Stimulated activated CD8-positive, alpha-beta memory T cell treated with anti-CD3 and anti-CD28 coated beads, Interleukin-4, amount 100 ng/mL, for 48 hours (primary cell): ENCODE measurements at regions not wholly inside any gene's neighbourhood (a gene's known extent, or its start where the extent isn't known, plus 50 kb on each side); places are given as distances from the start of the nearest gene placed in this dataset.

Source experiments
- DNase-seq: peaks from one replicate; pipeline ENCODE4 v3.0.0-alpha.2; 2020

DNA sequence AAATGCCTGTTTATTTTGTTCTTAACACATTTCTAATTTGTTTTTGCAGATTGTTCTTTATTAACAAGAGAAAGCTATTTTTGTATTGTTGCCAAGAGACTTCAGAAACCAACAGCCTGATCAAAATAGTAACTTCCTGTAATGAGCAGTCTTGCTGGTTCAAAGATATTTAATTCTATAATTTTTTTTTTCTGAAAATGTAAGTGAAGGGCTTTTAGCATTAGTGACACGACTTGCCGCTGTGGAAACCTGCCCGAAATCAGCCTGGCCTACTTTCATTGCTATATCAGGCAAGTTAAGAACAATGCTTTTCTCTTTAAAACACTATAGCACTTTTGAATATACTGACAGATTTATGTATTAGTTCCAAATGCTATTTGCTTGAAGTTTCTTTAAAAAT is 374.3 kb downstream of the EFNB2 start:
- no peak for DNase-seq

DNA sequence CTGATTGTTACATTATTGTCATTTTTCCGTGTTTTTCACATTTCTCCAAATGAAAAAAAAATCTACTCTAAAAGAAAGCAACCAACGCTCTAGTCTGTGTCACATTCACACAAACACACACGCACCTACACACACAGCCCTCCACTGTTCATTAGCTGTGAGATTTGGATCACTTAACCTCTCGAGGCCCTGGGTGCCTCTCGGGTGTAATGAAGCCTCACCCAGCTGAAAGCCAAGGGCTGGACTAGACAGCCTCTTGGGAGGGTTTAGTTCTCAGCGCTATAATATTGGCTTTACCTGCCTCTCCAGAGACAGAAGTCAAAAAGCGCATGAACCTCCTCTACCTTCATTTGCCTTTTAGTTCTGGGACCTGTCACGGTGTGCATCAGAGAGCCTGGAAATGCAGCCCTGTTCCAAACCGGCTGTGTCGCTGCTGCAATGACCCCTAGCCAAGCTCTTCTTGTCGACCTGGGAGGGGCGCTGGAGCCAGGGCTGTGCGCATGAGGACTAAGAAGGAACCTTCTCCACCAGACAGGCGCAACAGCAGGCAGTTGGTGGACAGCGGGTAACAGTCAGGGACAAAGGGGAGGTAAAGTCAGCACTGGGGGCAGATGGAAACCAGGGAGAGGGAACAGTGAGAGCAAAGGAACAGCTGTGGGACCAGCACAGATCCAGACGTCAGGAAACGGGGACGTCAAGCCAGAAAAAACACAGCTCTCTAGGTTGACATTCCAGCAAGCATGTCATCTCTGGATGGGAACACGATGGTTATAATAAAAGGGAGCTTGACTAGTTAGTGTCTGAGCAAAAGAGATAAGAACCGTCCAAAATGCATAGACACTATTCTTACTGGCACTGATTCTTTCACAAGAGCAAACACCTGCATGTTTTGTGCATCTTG is 375.9 kb downstream of the EFNB2 start:
- DNase-seq: no peak

DNA sequence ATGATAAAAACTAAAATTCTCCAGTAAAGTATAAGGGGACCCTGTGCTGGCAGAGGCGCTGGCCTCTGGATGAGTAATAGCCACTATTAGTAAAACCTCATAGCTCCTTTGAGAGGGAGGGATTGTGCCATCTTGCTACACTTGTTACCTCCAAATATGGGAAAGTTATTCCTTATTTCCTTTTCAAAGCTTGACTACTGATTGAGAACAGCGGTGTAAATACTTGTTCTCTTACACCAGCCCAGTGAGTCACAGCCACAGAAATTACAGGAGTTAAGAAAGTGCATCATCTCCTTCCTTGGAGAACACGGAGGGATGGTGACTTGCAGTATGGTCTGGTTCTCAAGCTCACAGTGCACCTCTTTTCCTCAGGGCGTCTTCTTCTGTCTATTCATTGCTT is 379.0 kb downstream of the EFNB2 start:
- no peak for DNase-seq

DNA sequence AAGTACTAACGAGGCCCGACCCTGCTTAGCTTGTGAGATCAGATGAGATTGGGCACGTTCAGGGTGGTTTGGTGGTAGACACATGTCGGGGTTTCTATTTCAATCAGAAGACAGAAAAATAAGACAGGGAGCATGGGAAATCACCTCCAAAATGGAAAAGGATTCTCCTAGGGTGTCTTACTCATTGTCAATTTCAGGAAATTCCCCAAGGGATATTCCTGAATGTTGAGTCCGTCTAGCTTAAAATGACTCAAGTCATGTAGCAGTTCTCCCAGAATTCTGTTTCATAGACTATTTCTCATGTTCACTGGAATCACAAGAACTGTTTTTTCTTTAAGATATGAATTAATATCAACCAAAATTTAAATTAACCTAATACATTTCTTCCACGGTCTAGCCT is 380.1 kb downstream of the EFNB2 start:
- DNase-seq: no peak

DNA sequence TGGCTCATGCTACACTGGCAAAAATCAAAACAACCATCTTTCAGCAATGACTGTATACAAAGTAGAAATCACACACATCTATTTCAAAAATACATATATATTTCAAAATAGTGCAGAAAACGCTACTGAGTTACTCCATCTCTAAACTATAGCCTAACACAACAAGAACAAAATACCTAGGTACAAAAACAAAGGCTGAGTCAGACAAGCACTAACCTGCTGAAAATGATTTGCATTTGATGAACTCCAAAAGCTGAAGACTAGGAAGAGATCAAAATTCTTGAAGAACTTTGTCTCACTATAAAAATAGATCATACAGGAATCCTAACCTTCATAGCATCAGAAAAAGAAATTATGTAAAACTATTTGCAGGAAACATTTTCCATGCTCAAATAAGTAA is 381.6 kb downstream of the EFNB2 start:
- no peak for DNase-seq

DNA sequence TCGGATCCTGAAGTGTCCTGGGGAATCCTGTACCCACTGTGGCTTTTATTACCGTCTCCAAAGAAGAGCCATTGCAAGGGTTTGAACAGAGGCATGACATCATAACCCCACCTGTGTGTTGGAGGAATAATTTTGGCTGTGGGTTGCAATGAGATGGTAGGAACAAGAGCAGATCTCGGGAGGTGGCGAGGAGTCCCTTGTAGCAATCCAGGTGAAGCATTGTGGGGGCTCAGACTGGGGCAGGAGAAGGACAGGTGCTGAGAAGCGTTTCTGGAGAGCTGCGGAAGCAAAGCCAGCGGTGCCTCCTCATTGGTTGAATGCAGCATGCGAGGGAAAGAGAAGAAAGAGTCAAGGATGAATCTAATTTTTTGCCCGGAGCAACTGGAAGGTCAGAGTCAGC is 382.4 kb downstream of the EFNB2 start:
- DNase-seq: no peak

DNA sequence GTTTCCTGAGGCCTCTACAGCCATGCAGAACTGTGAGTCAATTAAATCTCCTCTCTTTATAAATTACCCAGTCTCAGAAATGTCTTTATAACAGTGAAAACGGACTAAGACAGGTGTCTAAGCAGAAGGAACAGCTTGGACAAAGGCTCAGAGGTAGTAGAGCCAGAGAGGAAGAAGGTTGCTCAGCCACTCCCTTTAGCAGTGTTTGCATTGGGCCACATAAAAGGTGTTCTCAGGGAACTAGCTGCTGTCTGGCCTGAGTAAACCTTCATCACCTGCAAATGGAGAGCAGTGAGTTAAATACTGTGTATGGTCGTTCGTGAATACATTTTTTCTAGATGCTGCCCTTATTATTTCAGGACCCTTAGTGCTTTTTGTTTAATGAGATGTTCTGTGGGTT is 383.4 kb downstream of the EFNB2 start:
- no peak for DNase-seq

DNA sequence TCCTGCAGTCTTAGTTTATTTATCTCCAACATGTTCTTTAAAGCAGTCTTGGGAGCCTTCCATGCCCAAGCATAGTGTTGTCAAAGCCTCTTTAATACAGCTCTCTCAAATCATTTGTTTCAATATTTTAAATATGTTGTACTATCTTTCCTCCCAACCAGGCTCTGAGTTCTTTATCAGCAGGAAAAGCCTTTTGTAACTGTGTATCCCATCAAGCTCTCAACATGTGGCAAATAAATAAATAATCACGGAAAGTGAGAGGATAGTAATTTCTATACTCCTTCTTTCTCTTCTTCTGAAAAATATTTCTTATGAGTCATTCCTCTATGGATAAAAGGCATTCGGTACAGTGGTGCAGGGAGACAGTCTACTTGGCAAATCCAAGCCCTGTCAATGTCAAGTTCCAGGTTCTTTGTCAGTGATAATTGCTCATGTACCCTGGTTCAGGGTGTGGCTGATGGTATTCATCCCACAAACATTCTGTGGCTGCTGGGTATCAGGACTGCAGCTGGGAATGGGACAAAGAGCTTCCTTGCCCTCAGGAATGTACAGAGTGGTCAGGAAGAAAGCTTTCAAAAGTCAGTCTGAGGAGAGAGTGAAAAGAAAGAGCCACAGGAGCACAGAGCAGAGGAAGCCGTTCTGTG is 384.3 kb downstream of the EFNB2 start:
- DNase-seq: no peak

DNA sequence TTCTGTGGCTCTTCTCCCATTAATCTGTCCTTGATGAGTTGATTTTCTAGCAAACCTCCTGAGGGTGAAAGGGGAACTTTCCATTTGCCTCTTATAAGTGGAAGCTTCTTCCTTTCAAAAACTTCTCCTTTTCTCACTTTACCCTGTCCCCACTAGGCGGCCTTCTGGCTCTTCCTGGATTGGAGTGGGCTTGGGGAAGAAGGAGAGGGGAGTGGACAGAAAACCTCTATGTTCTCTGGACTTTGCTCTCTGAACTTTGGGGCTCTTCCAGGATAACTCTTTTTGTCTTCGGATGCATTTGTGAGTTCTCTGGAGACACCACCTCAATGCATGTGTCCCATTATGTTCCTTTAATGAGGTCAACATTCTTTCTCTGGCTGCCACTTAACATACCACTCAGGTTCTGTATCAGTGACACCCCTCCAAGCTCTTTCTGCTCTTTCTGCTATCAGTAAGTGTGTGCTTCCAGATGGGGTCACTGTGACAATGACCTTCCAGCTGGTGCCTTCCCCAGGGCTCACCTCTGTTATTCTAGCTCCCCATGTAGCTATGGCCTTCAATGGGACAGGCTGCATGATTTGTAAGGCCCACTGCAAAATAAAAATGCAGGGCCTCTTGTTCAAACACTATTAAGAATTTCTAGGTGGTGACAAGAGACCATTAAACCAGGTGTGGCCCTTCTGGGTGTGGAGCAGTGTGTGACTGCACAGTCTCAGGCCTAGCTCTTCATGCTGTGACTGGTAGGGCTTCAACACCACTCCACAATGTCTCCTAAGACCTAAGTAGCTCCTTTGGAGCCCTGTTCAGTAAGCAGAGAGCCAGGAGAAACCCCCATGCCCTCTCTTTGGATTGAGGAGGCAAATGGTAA is 389.2 kb downstream of the EFNB2 start:
- no peak for DNase-seq

DNA sequence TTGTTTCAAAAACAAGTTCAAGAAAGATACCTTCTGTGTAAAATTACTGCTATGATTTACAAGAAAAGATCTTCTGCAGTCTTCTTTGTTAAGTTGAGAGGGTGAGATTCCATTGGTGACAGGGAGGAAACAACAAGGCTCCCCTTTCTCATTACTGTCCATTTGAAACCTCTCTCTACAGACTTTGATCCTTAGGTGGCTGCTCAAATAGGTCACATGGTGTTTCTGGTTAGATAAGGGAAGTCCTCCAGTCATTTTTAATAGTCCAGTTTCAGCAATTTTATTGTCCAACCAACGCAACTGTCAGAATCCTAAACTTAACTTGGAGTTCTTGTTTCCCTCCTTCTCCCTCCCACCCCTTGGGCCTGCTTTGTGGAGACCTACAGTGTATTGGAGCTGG is 390.4 kb downstream of the EFNB2 start:
- DNase-seq: no peak

DNA sequence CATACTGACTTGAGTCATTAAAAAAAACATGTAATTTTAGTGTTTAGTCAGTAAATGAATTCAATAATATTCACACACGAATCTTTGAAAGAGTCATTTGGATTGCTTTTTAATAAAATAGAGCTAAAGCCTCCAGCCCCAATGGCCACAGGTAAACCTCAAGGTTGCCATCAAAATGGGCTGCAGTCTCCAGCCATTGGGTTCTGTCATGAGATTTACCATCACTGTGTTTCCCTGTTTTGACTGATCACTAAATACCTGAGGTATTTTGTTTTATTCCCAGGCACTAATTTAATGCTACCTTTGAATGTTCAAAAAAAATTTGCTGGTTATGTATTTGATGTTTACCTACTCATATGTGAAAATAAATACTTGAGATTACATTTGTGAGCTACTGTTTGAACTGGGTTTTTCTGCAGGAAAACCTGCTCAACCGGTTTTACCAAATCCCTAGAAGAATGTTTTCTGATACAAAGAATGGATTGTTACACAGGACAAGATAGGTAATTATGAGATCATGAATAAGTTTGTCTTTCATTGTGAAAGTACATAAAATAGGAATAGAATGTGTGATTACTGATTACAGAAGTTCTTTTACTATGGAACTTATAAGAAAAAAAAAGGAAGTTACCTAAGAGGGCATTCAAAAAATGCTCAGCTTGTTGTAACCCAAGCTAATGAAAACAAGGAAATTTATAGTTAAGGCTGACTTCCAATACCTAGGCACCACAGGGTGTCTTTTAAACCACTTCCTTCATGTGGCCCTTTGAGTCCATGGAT is 391.3 kb downstream of the EFNB2 start:
- DNase-seq: no peak

DNA sequence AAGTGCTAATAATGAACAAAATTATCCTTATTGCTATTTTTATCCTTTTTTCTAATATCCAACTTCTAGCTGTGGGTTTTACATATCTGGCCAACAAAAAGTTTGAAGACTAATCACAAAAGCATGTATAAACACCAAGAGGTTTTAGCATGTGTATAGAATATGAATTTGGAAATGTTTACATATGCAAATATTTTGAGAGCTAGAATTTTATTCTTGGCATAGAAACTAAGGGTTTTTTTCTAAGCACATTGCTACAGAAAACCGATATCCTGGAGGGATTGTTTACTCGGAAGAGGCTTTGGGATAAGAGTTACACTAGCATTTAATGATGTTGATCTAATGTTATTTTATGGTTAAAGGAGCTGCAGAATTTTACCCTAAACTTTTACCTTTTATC is 392.1 kb downstream of the EFNB2 start:
- no peak for DNase-seq

DNA sequence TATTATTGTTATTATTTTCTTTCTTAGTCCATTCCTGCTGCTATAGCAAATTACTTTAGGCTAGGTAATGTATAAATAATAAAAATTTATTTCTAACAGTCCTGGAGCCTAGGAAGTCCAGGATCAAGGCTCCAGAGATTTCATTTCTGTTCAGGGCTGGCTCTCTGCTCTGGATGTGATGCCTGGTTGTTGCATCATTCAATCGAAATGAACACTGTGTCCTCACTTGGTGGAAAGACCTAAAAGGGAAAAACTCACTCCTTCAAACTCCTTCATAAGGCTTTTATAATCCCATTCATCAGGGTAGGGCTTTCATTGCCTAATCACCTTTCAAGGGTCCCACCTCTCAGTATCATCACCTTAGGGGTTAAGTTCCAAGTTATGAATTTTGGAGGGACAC is 395.0 kb downstream of the EFNB2 start:
- no peak for DNase-seq

DNA sequence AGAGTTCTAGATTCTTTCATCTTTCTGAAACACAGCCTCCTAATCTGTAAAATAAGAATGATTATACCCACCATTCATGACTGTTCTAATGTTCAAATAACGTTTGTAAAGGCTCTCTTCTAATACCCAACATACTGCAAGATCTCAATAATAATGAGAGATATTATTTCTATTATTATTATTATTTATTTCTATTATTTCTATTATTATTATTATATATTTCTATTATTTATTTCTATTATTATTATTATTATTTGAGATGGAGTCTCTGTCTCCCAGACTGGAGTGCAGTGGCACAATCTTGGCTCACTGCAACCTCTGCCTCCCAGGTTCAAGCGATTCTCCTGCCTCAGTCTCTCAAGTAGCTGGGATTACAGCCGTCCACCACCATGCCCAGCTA is 395.5 kb downstream of the EFNB2 start:
- DNase-seq: no peak

DNA sequence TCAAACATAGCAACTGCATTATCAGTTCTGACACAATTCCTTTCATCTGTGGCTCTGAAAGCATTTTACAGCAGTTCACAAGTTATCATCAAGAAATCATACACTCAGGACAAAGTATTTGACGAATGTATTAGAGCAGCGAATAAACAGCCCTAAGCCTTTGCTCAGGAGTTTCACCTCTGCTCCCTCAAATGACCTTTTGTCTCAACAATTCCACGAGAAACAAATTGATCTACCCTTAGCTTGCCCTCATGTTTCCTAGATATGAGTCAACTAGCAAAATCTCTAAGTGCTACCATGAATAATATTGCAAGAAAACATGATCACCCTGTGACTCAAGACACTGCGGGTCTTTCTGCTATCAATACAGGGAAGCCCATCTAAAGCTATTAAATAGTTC is 396.1 kb downstream of the EFNB2 start:
- DNase-seq: no peak

DNA sequence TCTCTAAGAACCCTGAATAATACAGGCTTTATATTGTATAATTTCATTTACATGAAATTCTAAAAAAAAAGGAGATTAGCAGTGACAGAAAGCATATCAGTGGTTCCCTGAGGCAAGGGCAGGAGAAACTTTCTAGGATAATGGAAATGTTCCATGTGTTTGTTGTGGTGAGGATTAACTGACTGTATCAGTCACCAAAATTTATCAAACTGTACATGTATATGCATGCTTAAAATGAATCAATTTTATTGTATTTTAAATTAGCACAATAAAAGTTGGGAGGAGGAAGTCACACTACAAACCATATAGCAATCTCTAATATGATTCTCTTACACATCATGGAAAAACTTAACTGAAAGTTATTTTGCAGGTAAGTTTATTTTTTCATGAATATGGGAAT is 396.8 kb downstream of the EFNB2 start:
- no peak for DNase-seq

DNA sequence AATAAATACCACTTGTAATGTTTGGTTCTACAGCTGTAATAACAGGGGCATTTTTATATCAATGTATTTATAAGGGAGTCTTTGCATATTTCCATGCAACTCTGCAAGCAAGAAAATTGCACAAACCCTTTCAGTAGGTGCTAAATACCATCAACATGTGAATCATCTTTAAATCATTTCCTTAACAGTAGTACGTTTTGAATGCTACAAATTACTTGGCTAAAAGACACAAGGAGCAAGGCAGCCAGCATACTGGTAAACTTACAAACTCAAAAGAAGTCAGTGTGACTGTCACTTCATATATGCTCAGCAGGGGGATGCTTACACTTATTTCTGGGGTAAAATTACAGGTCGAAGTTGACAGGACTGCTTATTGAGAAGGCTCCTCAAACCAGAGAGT is 402.4 kb downstream of the EFNB2 start:
- DNase-seq: no peak

DNA sequence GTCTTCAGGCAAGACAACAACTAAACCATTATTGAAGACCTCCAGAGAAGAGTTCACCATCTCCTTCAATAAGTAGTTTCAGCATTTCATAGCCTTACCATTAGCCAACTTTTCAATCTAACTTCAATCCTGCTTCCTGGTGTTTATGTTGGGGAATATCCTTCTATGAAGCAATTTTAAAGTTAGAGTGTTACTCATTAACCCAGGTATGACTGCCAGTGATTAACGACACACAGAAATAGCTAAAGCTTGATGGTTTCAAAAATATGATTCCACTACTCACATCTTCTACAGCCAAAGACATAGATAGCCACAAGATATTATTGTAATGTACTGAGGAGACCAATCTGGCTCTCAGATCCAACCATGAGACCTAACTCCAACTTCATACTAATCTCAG is 403.2 kb downstream of the EFNB2 start:
- no peak for DNase-seq

DNA sequence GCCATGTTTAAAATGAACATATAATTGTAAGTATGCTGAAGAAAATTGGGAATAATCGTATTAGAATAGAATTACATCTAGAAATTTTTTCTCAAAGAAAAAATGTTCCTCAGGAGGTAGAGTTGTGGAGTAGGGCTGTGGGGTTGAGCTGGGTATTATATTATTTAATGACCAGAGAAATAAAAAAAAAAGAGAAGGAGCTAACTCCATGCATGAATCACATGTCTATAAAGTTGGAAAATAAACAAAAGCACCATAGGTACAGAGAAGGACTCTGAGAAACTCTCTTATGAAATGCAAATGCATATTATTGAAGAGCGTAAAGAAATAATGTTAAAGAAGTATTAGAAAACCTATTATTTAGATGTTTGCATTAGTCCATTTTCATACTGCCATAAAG is 405.5 kb downstream of the EFNB2 start:
- no peak for DNase-seq

DNA sequence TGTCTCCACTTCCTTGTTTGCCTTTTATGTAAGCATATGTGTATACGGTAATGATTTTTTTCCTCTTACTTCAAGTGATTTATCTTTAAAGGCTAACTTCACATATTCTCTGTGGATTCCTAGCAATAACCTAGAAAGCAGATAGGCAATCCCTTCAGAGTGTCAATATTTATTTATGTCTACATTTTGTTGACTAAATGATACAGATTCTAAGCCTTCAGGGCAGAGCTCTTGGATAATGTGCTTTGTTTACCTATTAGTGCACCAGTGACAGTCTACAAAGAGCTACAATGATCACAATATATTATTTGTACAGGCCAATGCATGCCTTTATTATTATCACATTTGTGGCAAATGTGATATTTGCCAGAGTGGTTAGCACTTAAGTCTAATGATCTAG is 406.2 kb downstream of the EFNB2 start:
- DNase-seq: no peak

DNA sequence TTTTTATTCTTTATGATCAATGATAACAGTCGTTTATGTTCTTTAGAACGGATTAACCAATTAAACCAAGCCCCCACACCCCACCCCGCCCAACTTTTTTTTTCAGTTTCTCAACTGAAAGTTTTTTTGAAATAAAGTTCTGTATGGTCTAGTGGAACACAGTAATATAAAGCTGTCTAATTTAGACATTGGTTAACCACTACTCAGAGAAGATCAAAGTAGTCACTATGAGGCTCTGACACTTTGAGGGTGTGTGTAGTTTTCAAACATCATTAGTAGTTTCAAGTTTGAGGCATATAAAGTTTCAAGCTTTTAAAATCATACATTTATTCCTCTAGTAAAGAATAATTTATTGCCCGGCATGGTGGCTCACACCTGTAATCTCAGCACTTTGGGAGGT is 413.2 kb downstream of the EFNB2 start:
- DNase-seq: no peak

DNA sequence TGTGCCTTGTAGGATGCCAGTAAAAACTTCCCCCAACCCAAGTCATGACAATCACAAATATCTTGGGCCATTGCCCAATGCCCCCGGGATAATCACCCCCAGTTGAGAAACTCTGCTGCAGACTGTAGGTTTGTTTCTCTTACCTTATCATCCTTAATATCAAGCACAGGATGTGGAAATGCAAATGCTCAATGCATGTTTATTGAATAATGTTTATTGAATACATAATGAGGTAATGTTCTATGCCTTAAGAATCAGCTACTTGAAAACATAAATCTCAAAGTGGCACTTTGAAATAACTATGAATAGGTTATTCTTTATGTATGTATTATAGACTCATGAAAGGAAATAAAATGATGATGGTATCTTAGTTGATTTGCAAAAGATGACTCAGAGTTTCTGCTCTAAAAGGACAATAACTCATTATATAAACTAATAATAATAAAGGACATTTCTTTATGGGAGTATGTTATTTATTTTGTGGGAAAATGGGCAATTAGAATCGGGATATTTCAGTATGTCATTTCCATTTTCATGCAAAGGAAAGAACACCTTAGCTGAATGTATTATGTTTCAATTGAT is 414.2 kb downstream of the EFNB2 start:
- no peak for DNase-seq

DNA sequence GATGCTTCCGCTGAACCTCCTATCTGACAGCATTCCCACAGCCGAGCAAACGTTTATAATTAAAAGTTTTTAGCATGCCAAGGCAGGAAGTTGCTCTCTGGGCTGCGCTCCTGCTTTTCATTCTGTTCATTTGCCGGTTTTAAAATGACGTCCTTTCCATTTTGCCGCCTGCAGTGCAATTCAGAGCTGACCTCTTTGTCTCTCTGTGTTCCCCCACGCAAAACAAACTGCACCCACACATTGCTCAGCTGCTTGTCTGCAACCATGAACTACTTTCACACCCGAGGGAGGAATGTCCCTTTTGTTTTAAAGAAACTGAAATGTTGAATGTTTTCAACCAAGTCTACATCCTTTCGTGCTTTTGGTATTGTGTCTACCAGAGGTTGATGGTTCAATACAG is 416.5 kb downstream of the EFNB2 start:
- no peak for DNase-seq
